ENCODE measurements at regions not wholly inside any gene's neighbourhood (a gene's known extent, or its start where the extent isn't known, plus 50 kb on each side); places are given as distances from the start of the nearest gene placed in this dataset.

DNA sequence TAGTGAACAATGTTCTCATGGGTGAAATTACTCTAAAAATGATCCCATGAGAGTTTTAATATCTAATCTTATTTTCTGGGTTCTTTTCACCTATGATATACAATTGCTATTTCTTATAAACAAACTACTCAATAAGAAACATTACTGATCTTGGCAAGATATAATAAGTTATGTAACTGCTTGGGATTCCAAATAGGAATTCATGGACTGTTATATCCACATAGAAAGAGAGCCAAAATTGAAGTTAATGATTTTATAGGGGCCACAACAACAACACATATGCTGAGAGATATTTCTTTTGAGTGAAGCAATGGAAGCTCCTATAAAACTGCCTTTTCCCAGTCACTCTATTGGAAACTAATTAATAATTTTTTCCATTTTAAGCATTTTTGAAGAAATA lies 90.4 kb upstream of the TLL1 start:
- Histone ChIP-seq H3K4ac (ENCODE audit: low read depth, low read length) (no peak overlapping the region), H2AFZ (ENCODE audit: low read length) (no peak overlapping the region), H3T11ph (ENCODE audit: low read length) (no peak overlapping the region), H4K8ac (replicated peaks; ENCODE audit: insufficient read length, low read depth, low read length) (no peak overlapping the region), H3K4me1 (ENCODE audit: insufficient read depth, low read length) (0 out of 2 replicates have a peak, but pooled peaks cover 2% of the 10 kb centered on the region), H3K9ac (ENCODE audit: extremely low read depth, insufficient read length, low read length) (no peak overlapping the region), H3K56ac (ENCODE audit: insufficient read length, low read depth, low read length) (no peak overlapping the region), H4K91ac (ENCODE audit: insufficient read length, low read depth, low read length) (no peak overlapping the region), H2BK15ac (ENCODE audit: low read depth, low read length) (no peak overlapping the region), H3K23me2 (ENCODE audit: insufficient read length, low read depth, low read length, poor library complexity, severe bottlenecking) (no peaks in the 10 kb centered on the region), H2BK20ac (ENCODE audit: low read depth, low read length, poor library complexity, severe bottlenecking) (no peak overlapping the region), H2AK5ac (ENCODE audit: insufficient read length, low read length) (no peak overlapping the region), H3K14ac (ENCODE audit: insufficient read depth, low read length) (no peak overlapping the region), H3K9me3 (ENCODE audit: control insufficient read depth, low read depth, low read length) (no peaks in the 10 kb centered on the region), H2BK120ac (ENCODE audit: low read depth, low read length, poor library complexity, severe bottlenecking) (no peak overlapping the region), H2BK12ac (ENCODE audit: insufficient read length, low read depth, low read length) (no peak overlapping the region), H3K18ac (ENCODE audit: insufficient read length, low read depth, low read length) (no peak overlapping the region), H3K23ac (ENCODE audit: insufficient read length, low read depth, low read length) (no peak overlapping the region), H3K4me2 (ENCODE audit: insufficient read depth, insufficient read length, low read length) (no peak overlapping the region), H3K27me3 (ENCODE audit: insufficient read depth, low read length) (no peaks in the 10 kb centered on the region), H4K20me1 (ENCODE audit: control insufficient read depth, insufficient read depth, insufficient read length) (no peaks in the 10 kb centered on the region), H3K27ac (ENCODE audit: insufficient read length, low read depth, low read length) (no peak overlapping the region), H2BK5ac (ENCODE audit: insufficient read length, low read length) (no peak overlapping the region), H4K5ac (ENCODE audit: insufficient read length, low read depth, low read length) (no peak overlapping the region), H3K79me2 (ENCODE audit: insufficient read depth, low read length) (no peaks in the 10 kb centered on the region), H3K79me1 (ENCODE audit: insufficient read depth, low read depth, low read length, poor library complexity, severe bottlenecking) (no peaks in the 10 kb centered on the region)
- DNase-seq = no peak
- Mint-ChIP-seq H3K4me3 (no peak overlapping the region), H3K9me3 (peaks cover 0 to 4% of the 10 kb centered on the region in 2 experiments; a peak in 1 of 5 replicates), H3K36me3 (ENCODE audit: insufficient read depth in 1 of 3, low read depth in 3 of 3) (no peaks in the 10 kb centered on the region; a peak in 1 of 7 replicates), H3K27ac (no peak overlapping the region), H3K4me1 (peaks cover 20 to 21% of the 10 kb centered on the region in 2 experiments), H3K27me3 (ENCODE audit: low read depth) (no peaks in the 10 kb centered on the region)
- TF ChIP-seq, protein P1, sequence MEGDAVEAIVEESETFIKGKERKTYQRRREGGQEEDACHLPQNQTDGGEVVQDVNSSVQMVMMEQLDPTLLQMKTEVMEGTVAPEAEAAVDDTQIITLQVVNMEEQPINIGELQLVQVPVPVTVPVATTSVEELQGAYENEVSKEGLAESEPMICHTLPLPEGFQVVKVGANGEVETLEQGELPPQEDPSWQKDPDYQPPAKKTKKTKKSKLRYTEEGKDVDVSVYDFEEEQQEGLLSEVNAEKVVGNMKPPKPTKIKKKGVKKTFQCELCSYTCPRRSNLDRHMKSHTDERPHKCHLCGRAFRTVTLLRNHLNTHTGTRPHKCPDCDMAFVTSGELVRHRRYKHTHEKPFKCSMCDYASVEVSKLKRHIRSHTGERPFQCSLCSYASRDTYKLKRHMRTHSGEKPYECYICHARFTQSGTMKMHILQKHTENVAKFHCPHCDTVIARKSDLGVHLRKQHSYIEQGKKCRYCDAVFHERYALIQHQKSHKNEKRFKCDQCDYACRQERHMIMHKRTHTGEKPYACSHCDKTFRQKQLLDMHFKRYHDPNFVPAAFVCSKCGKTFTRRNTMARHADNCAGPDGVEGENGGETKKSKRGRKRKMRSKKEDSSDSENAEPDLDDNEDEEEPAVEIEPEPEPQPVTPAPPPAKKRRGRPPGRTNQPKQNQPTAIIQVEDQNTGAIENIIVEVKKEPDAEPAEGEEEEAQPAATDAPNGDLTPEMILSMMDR (conservative IDR thresholded peaks at IDR 0.05) = no peak

All from H9 (cell line).